ENCODE measurements at regions not wholly inside any gene's neighbourhood (a gene's known extent, or its start where the extent isn't known, plus 50 kb on each side); places are given as distances from the start of the nearest gene placed in this dataset.

- TF ChIP-seq TOX (CRISPR knock-in tag; IDR thresholded peaks at IDR 0.05; ENCODE audit: borderline replicate concordance) (no peak), ARNTL (CRISPR knock-in tag; IDR thresholded peaks at IDR 0.05; ENCODE audit: borderline replicate concordance, low read depth) (no peak), ZNF565 (CRISPR knock-in tag; conservative IDR thresholded peaks at IDR 0.05; ENCODE audit: low read depth) (no peak), ESRRG (CRISPR knock-in tag; IDR thresholded peaks at IDR 0.05) (no peak), PATZ1 (CRISPR knock-in tag; IDR thresholded peaks at IDR 0.05; ENCODE audit: borderline replicate concordance) (no peak), ZC3H10 (CRISPR knock-in tag; IDR thresholded peaks at IDR 0.05) (no peak), ZFP3 (CRISPR knock-in tag; IDR thresholded peaks at IDR 0.05) (no peak), ISL1 (CRISPR knock-in tag; IDR thresholded peaks at IDR 0.05) (no peak), ZFP30 (CRISPR knock-in tag; IDR thresholded peaks at IDR 0.05) (no peak)
- TF ChIP-seq, protein P1, sequence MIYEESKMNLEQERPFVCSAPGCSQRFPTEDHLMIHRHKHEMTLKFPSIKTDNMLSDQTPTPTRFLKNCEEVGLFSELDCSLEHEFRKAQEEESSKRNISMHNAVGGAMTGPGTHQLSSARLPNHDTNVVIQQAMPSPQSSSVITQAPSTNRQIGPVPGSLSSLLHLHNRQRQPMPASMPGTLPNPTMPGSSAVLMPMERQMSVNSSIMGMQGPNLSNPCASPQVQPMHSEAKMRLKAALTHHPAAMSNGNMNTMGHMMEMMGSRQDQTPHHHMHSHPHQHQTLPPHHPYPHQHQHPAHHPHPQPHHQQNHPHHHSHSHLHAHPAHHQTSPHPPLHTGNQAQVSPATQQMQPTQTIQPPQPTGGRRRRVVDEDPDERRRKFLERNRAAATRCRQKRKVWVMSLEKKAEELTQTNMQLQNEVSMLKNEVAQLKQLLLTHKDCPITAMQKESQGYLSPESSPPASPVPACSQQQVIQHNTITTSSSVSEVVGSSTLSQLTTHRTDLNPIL (CRISPR knock-in tag; IDR thresholded peaks at IDR 0.05; ENCODE audit: low read depth): no peak
Observed at GRCh38 chr4:19455850-19456602, 795.7 kb upstream of the SLIT2 start.

Measured in SK-N-SH treated with all-trans-retinoic acid at 6 μM for 48 hours (cell line).